HG03520 (cell line): ENCODE measurements at regions not wholly inside any gene's neighbourhood (a gene's known extent, or its start where the extent isn't known, plus 50 kb on each side); places are given as distances from the start of the nearest gene placed in this dataset.
A peak's percentile ranks its signal among the peaks of the same experiment; 100 is the strongest.

Experiments
- ATAC-seq: cut with Tn5 transposase; IDR thresholded peaks from one replicate; pipeline ENCODE4 v1.9.1; 2021; ENCODE audit warnings: mild to moderate bottlenecking, moderate library complexity; ENCODE audit not compliant: unreplicated experiment

GRCh38 chr6:134744301-134744700 is 205.6 kb downstream of the ALDH8A1 start:
- no peak for ATAC-seq

- peak; percentile 63 for ATAC-seq
These were observed 208.7 kb downstream of the ALDH8A1 start for GRCh38 chr6:134741200-134741536.

- peak; percentile 28 for ATAC-seq
These were observed 209.3 kb downstream of the ALDH8A1 start for GRCh38 chr6:134740473-134741199.

GRCh38 chr6:134740027-134740373 is 209.9 kb downstream of the ALDH8A1 start:
- no peak for ATAC-seq

- no peak for ATAC-seq
These were observed 210.4 kb downstream of the ALDH8A1 start for GRCh38 chr6:134739299-134740026.

GRCh38 chr6:134738211-134738885 is 211.6 kb downstream of the ALDH8A1 start:
- no peak for ATAC-seq

GRCh38 chr6:134735461-134735860 is 214.4 kb downstream of the ALDH8A1 start:
- ATAC-seq, result no peak

GRCh38 chr6:134734312-134734869 is 215.5 kb downstream of the ALDH8A1 start:
- ATAC-seq, result no peak

- ATAC-seq, result no peak
These were observed 216.1 kb downstream of the ALDH8A1 start for GRCh38 chr6:134733801-134734200.

GRCh38 chr6:134732763-134733162 is 217.1 kb downstream of the ALDH8A1 start:
- ATAC-seq, result no peak

- no peak for ATAC-seq
These were observed 218.3 kb downstream of the ALDH8A1 start for GRCh38 chr6:134731615-134732014.

GRCh38 chr6:134730013-134730412 is 219.9 kb downstream of the ALDH8A1 start:
- no peak for ATAC-seq

GRCh38 chr6:134729561-134729960 is 220.3 kb downstream of the ALDH8A1 start:
- ATAC-seq, result no peak

- ATAC-seq, result no peak
These were observed 222.8 kb downstream of the ALDH8A1 start for GRCh38 chr6:134727081-134727480.

GRCh38 chr6:134725590-134725989 is 224.3 kb downstream of the ALDH8A1 start:
- ATAC-seq, result no peak

GRCh38 chr6:134724771-134725340 is 225.0 kb downstream of the ALDH8A1 start:
- ATAC-seq, result no peak

- no peak for ATAC-seq
These were observed 226.6 kb downstream of the ALDH8A1 start for GRCh38 chr6:134723081-134723871.

- no peak for ATAC-seq
These were observed 227.6 kb downstream of the ALDH8A1 start for GRCh38 chr6:134722200-134722870.

- no peak for ATAC-seq
These were observed 228.9 kb downstream of the ALDH8A1 start for GRCh38 chr6:134721060-134721405.
